ENCODE measurements at regions not wholly inside any gene's neighbourhood (a gene's known extent, or its start where the extent isn't known, plus 50 kb on each side); places are given as distances from the start of the nearest gene placed in this dataset.

DNA sequence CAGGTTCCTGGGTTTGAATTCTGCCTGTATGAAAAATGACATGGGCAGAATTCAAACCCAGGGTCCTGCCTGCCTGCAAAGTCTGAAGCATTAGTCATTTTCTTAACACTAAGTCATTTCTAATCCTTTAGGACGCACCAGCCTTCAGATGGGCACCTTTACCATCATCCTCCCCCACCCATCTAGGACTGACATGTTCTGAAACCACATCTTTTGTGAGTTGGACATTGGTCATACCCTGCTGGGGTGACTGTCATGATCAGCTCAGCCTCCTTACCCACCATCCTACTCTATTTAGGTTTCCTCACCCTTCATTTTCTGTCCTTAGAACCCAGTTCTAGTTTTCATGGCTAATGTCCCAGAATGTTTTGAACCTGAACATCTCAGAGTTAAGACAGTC lies 104.9 kb downstream of the TRIB2 start:
- TF ChIP-seq EZH2 (IDR thresholded peaks at IDR 0.05; ENCODE audit: insufficient read depth, poor library complexity, severe bottlenecking): no peak
- TF ChIP-seq EZH2phosphoT487 (IDR thresholded peaks at IDR 0.05; ENCODE audit: insufficient read depth, low read depth): no peak
- H3K36me3 ChIP-seq (ENCODE audit: low read depth): no peaks in the 10 kb centered on the region
- H4K20me1 ChIP-seq (ENCODE audit: insufficient read depth): no peaks in the 10 kb centered on the region
- no peaks in the 10 kb centered on the region for H3K79me2 ChIP-seq (ENCODE audit: insufficient read depth)
- H3K9ac ChIP-seq: no peak overlapping the region
- H3K9me3 ChIP-seq (ENCODE audit: low read depth): no peaks in the 10 kb centered on the region
- in situ Hi-C loops (cut with MboI): no loop called here
- H3K4me1 ChIP-seq (ENCODE audit: insufficient read depth): peaks cover 55% of the 10 kb centered on the region
- no peak overlapping the region for H3K27ac ChIP-seq
- H3K4me2 ChIP-seq (ENCODE audit: unreplicated experiment): no peak overlapping the region
- no peak overlapping the region for H3K4me3 ChIP-seq
- H3K27me3 ChIP-seq (replicated peaks; ENCODE audit: insufficient read depth): no peaks in the 10 kb centered on the region
- peaks cover 50% of the 10 kb centered on the region for H3F3A ChIP-seq (ENCODE audit: insufficient read depth)
- no peak overlapping the region for H2AFZ ChIP-seq
- 73 to 79% methylated on average over 1 of the region's 1 CpG for WGBS, 2 experiments (ENCODE audit: low coverage in 1 of 2, low lambda C conversion rate in 2 of 2, missing lambda C conversion rate in 2 of 2)
- DNase-seq: no peak
- no peaks in the 10 kb centered on the region for H3K9me2 ChIP-seq (ENCODE audit: insufficient read depth)

DNA sequence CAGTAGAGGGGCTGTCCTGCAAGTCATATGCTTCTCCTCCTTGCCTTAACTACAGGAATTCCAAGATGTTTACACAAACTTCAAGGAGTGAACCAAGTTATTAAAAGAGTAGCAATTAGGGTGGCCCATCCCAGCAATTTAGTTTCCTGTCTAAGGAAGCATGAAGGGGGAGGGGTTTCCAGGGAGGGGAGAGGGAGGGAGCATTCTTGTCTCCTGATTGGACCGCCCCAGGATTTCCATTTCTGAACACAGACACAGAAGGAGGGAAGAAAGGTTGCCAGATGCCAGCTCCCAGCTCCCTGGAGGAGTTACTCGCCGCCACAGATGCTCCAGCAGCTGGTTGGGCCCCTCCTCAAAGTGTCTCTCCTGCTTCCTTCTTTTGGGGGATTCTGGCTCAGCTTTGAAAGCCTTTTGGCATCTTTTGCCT lies 107.6 kb downstream of the TRIB2 start:
- 15 to 34% methylated on average over 2 to 3 of the region's 3 CpGs for WGBS, 2 experiments (ENCODE audit: low coverage in 1 of 2, low lambda C conversion rate in 2 of 2, missing lambda C conversion rate in 2 of 2)
- Histone ChIP-seq H3K9ac (peak overlapping the region; percentile 25), H2AFZ (peak overlapping the region; percentile 73), H4K20me1 (ENCODE audit: insufficient read depth) (no peaks in the 10 kb centered on the region), H3K36me3 (ENCODE audit: low read depth) (no peaks in the 10 kb centered on the region), H3K27me3 (replicated peaks; ENCODE audit: insufficient read depth) (no peaks in the 10 kb centered on the region), H3K9me3 (ENCODE audit: low read depth) (no peaks in the 10 kb centered on the region), H3K4me2 (ENCODE audit: unreplicated experiment) (peak overlapping the region; percentile 32), H3K27ac (peak overlapping the region; percentile 60), H3K4me3 (0 out of 2 replicates have a peak overlapping the region, but pooled peaks have one; percentile 20), H3K4me1 (ENCODE audit: insufficient read depth) (peaks cover 33% of the 10 kb centered on the region), H3K79me2 (ENCODE audit: insufficient read depth) (no peaks in the 10 kb centered on the region), H3K9me2 (ENCODE audit: insufficient read depth) (no peaks in the 10 kb centered on the region), H3F3A (ENCODE audit: insufficient read depth) (peaks cover 25% of the 10 kb centered on the region)
- in situ Hi-C loops (cut with MboI): no loop called here
- DNase-seq: peak; percentile 51
- TF ChIP-seq EZH2phosphoT487 (IDR thresholded peaks at IDR 0.05; ENCODE audit: insufficient read depth, low read depth) (no peak), EZH2 (IDR thresholded peaks at IDR 0.05; ENCODE audit: insufficient read depth, poor library complexity, severe bottlenecking) (no peak)

DNA sequence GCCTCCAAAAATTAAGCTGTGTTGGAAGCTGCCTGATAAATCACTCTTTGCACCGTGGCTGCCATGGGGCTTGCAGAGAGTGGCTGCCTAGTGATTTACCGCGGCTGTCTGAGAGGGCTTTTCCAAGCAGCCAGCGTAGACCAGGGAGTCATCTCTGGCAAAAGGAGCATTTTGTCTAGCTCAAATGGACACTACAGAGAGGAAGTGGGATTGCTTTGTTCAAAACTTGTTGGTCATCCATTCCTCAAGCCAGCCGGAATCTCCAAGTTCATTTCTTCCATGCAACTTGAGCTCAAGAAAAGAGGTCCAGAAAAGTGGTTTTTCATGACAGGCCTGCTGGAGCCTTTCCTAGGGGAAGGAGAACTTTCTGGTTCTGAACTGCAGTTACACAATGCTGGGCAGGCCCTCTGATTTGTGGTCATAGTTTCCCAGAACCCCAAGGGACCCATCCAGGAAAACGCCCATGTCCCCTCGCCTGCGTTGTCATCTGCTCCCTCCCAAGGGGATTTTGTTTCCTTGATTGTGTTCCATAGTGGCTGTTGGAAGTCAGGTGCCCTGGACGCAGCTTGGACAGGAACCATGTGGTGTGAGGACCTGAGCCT lies 108.1 kb downstream of the TRIB2 start:
- TF ChIP-seq EZH2 (IDR thresholded peaks at IDR 0.05; ENCODE audit: insufficient read depth, poor library complexity, severe bottlenecking) (no peak), EZH2phosphoT487 (IDR thresholded peaks at IDR 0.05; ENCODE audit: insufficient read depth, low read depth) (no peak)
- Histone ChIP-seq H3K9ac (peak overlapping the region; percentile 25), H3K27ac (peak overlapping the region; percentile 60)

DNA sequence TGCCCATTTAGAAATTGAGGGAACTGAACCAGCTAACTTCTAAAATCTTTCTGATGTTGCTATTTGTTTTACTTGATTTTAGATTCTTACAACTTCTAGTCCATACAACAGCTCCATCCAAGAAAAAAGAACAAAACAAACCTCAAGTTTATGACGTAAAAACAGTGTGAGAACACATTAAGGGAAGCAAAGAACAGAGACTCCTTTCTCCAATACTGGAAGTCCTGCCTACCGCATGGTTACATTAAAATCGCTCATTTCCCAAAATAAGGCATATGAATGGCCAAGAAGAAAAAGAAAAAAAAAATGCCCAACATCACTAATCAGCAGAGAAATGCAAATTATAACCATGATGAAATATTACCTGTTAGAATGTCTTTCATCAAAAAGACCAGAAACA lies 110.0 kb downstream of the TRIB2 start:
- H2AFZ ChIP-seq: no peak overlapping the region
- H3K4me2 ChIP-seq (ENCODE audit: unreplicated experiment): no peak overlapping the region
- no peaks in the 10 kb centered on the region for H3K27me3 ChIP-seq (replicated peaks; ENCODE audit: insufficient read depth)
- peaks cover 17% of the 10 kb centered on the region for H3K4me1 ChIP-seq (ENCODE audit: insufficient read depth)
- H3F3A ChIP-seq (ENCODE audit: insufficient read depth): peaks cover 4% of the 10 kb centered on the region; the same call in 1 of the 2 replicates
- H3K9ac ChIP-seq: no peak overlapping the region
- no peaks in the 10 kb centered on the region for H4K20me1 ChIP-seq (ENCODE audit: insufficient read depth)
- no peaks in the 10 kb centered on the region for H3K9me2 ChIP-seq (ENCODE audit: insufficient read depth)
- no peak overlapping the region for H3K4me3 ChIP-seq
- TF ChIP-seq EZH2phosphoT487 (IDR thresholded peaks at IDR 0.05; ENCODE audit: insufficient read depth, low read depth) (no peak), EZH2 (IDR thresholded peaks at IDR 0.05; ENCODE audit: insufficient read depth, poor library complexity, severe bottlenecking) (no peak)
- no peaks in the 10 kb centered on the region for H3K79me2 ChIP-seq (ENCODE audit: insufficient read depth)
- H3K9me3 ChIP-seq (ENCODE audit: low read depth): no peaks in the 10 kb centered on the region
- in situ Hi-C loops (cut with MboI): no loop called here
- H3K27ac ChIP-seq: no peak overlapping the region
- DNase-seq: no peak
- 84 to 86% methylated on average over 3 of the region's 3 CpGs for WGBS, 2 experiments (ENCODE audit: low coverage in 1 of 2, low lambda C conversion rate in 2 of 2, missing lambda C conversion rate in 2 of 2)
- H3K36me3 ChIP-seq (ENCODE audit: low read depth): no peaks in the 10 kb centered on the region

More for the DNA sequence above, 108.1 kb downstream of the TRIB2 start:
- H3K4me2 ChIP-seq (ENCODE audit: unreplicated experiment): peak overlapping the region; percentile 32
- H2AFZ ChIP-seq: peak overlapping the region; percentile 73
- H3K4me3 ChIP-seq: 0 out of 2 replicates have a peak overlapping the region, but pooled peaks have one; percentile 20
- no peaks in the 10 kb centered on the region for H3K36me3 ChIP-seq (ENCODE audit: low read depth)
- peak; percentile 65 for DNase-seq
- no peaks in the 10 kb centered on the region for H3K27me3 ChIP-seq (replicated peaks; ENCODE audit: insufficient read depth)
- no peaks in the 10 kb centered on the region for H4K20me1 ChIP-seq (ENCODE audit: insufficient read depth)
- peaks cover 20% of the 10 kb centered on the region for H3F3A ChIP-seq (ENCODE audit: insufficient read depth)
- H3K79me2 ChIP-seq (ENCODE audit: insufficient read depth): no peaks in the 10 kb centered on the region
- no peaks in the 10 kb centered on the region for H3K9me2 ChIP-seq (ENCODE audit: insufficient read depth)
- H3K4me1 ChIP-seq (ENCODE audit: insufficient read depth): peaks cover 28% of the 10 kb centered on the region
- in situ Hi-C loops (cut with MboI): no loop called here
- no peaks in the 10 kb centered on the region for H3K9me3 ChIP-seq (ENCODE audit: low read depth)
- WGBS, 2 experiments (ENCODE audit: low coverage in 1 of 2, low lambda C conversion rate in 2 of 2, missing lambda C conversion rate in 2 of 2): 14 to 19% methylated on average over 9 of the region's 9 CpGs

Measured in GM23248 (cell line).